ENCODE measurements at regions not wholly inside any gene's neighbourhood (a gene's known extent, or its start where the extent isn't known, plus 50 kb on each side); places are given as distances from the start of the nearest gene placed in this dataset.

DNA sequence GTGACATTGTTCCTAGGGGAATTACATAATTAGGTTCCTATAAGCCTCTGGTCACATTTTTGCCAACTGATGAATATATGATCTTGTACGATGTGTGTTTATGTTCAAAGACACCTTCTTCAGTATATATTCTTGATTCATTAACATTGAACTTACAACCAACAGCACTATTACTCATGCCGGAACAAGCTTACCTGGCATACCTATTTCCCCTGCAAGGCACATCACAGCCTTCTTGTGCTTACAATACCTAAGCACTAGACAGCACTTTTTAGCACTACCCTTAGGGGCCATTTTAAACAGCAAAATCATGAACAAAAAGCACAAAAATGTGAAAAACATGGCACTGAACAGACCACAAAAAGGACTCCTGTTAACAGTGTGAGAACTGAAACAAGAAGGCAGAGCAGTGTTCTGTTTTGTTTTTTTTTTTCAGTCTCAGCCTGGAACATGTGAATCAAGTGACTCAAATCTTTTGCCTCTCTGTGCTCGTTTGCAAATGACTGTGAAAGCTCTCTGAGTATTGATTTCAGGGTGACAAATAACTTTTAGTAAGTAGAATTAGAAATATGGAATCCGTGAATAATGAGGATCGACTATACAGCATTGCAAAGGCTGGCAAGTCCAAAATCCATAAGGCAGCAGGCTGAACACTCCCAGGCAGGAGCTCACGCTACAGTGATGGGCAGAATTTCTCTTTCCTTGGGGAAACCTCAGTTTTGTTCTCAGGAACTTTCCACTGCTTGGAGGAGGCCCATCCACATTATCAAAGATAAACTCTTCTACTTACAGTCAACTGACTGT lies 102.3 kb upstream of the TSHZ2 start:
- DNase-seq (ENCODE audit: low read depth): no peak
- H3K4me3 ChIP-seq (ENCODE audit: low read depth, low read length): no peak overlapping the region
- in situ Hi-C loops (cut with HindIII; ENCODE audit: low sequenced_read_pairs): no loop called here
- TF ChIP-seq, protein P1, sequence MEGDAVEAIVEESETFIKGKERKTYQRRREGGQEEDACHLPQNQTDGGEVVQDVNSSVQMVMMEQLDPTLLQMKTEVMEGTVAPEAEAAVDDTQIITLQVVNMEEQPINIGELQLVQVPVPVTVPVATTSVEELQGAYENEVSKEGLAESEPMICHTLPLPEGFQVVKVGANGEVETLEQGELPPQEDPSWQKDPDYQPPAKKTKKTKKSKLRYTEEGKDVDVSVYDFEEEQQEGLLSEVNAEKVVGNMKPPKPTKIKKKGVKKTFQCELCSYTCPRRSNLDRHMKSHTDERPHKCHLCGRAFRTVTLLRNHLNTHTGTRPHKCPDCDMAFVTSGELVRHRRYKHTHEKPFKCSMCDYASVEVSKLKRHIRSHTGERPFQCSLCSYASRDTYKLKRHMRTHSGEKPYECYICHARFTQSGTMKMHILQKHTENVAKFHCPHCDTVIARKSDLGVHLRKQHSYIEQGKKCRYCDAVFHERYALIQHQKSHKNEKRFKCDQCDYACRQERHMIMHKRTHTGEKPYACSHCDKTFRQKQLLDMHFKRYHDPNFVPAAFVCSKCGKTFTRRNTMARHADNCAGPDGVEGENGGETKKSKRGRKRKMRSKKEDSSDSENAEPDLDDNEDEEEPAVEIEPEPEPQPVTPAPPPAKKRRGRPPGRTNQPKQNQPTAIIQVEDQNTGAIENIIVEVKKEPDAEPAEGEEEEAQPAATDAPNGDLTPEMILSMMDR (IDR thresholded peaks at IDR 0.05; ENCODE audit: low read depth, low read length, missing control alignments): no peak

DNA sequence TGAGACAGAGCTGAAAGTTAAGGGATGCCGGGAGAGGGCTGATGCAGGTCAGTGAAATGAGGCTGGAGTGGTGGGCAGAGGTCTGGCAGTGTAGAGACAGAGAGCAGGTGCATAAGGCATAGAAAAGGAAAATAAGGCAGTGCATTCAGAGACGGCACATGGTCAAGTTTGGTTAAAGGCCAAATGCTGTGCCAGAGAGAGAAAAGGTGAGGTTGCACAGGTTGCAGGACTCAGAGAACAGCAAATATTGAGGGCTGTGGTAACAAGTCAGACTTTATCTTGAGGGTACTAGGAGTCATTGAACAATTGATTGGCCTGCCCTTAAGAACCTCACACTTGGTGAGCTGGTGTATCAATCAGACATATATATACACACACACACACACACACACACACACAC lies 102.9 kb upstream of the TSHZ2 start:
- DNase-seq (ENCODE audit: low read depth): no peak
- in situ Hi-C loops (cut with HindIII; ENCODE audit: low sequenced_read_pairs): no loop called here
- H3K4me3 ChIP-seq (ENCODE audit: low read depth, low read length): no peak overlapping the region
- TF ChIP-seq, protein P1 (IDR thresholded peaks at IDR 0.05; ENCODE audit: low read depth, low read length, missing control alignments): no peak

DNA sequence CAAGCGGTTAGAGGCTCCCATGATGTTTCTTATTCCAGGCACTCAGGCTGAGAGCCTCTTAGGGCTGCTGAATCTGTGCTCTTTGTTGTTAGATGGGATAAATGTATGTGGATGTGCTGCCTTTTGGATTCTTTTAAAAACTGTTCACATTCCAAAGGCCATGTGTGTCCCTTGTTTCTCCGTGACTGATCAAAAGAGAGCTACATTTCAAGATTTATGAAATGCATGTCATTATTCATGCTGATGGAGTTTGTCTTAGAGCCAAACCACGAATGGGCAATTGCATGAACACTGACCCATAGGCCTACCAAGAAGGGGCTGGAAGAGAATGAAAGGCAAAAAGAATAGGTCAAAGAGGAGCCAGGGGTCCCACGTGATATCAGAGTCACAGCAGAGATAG lies 104.9 kb upstream of the TSHZ2 start:
- in situ Hi-C loops (cut with HindIII; ENCODE audit: low sequenced_read_pairs): no loop called here
- no peak for DNase-seq (ENCODE audit: low read depth)
- TF ChIP-seq, protein P1 (IDR thresholded peaks at IDR 0.05; ENCODE audit: low read depth, low read length, missing control alignments): no peak
- no peak overlapping the region for H3K4me3 ChIP-seq (ENCODE audit: low read depth, low read length)

DNA sequence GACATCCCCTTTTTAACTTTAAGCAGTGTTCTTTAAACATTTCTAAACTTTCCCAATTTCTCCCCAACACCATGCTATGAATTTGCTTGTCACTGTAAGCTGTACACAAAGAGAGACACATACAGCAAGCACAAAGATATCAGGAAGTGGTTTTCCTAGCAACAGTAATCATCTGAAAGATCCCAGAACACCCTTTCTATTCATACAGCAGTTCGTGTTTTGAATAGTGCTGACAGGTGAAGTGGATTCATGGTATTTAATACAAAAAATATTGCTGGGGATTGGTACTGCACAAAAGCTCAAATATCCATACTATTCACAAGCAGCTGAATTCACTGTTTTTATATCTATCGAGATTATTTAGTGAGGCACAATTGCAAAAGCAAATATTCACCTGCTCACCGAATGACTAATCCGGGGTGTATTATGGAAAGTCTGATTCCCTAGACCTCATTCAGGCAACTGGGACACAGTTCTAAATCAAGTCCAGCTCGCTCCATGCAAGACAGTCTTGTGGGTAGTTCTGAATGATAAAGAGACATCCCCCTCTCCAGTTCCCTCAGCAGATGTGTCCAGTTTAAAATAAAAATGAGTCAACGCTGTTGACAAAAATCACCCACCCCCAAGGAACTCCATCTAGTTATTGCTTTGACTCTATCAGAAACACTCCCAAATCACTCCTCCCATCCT lies 107.1 kb upstream of the TSHZ2 start:
- in situ Hi-C loops (cut with HindIII; ENCODE audit: low sequenced_read_pairs): no loop called here
- TF ChIP-seq, protein P1 (IDR thresholded peaks at IDR 0.05; ENCODE audit: low read depth, low read length, missing control alignments): no peak
- no peak overlapping the region for H3K4me3 ChIP-seq (ENCODE audit: low read depth, low read length)
- no peak for DNase-seq (ENCODE audit: low read depth)

DNA sequence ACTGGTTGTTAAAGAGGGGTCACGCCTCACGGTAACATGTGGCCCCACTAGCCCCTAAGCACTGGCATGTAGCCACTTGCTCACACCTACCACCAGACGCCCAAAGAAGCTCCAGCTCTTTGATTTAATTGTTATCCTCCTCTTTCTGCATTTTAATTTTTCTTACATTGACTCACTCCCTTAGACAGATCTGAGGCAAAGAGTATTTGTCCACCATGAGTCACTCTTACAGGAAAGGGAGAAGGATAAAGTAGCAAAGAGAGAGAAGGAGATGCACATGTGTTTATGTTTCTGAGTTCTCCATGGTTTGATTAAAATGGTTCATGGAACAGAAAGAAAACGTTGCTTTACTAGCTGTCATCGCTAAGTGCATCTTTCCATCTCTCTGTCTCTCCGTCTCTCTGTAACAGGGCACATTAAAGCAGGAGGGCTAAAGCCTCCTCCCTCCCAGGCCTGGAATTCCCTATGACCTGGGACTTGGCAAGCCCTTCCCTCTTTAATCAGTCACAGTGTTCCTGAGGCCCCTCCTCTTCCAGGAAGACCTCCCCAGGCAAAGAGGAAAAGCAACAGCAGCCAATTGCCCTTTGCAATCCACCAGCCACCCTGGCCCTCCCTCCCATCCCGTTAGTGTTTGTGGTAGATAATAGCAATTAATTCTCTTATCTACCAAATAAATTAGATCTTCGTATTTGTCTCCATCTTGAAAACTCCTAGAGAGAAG lies 112.8 kb upstream of the TSHZ2 start:
- DNase-seq (ENCODE audit: low read depth): peak; percentile 5
- H3K4me3 ChIP-seq (ENCODE audit: low read depth, low read length): no peak overlapping the region
- TF ChIP-seq, protein P1 (IDR thresholded peaks at IDR 0.05; ENCODE audit: low read depth, low read length, missing control alignments): no peak
- in situ Hi-C loops (cut with HindIII; ENCODE audit: low sequenced_read_pairs): no loop called here

DNA sequence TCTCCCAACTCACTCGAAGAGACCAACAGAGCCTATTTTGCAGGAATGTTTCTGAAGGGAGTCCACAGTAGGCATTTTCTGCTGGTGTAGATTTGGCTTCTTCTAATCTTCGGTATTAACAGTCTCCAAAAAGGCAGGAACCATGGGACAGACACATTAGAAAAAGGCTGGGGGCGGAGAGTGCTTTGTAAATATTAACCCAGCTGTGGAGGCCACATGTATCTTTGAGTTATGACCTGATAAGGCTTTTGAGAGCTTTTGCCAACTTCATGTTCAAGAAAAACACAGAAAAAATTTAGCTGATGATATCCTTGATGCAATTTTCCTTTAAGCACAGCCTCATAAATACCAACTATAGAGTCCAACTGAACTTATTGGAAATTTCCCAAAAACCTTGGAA lies 119.4 kb upstream of the TSHZ2 start:
- DNase-seq (ENCODE audit: low read depth): no peak
- in situ Hi-C loops (cut with HindIII; ENCODE audit: low sequenced_read_pairs): no loop called here
- H3K4me3 ChIP-seq (ENCODE audit: low read depth, low read length): no peak overlapping the region
- TF ChIP-seq, protein P1 (IDR thresholded peaks at IDR 0.05; ENCODE audit: low read depth, low read length, missing control alignments): no peak
